ENCODE measurements at regions not wholly inside any gene's neighbourhood (a gene's known extent, or its start where the extent isn't known, plus 50 kb on each side); places are given as distances from the start of the nearest gene placed in this dataset.

GRCh38 chr9:13917534-13917933 is 396.4 kb downstream of the NFIB start:
- in situ Hi-C loops (cut with MboI): no loop called here
- POLR2A ChIA-PET: no interaction called here

More at GRCh38 chr9:13917534-13917933, 396.4 kb downstream of the NFIB start:
- Histone ChIP-seq H3K27ac (ENCODE audit: extremely low read depth, low read depth, low read length) (no peak overlapping the region), H3K4me1 (replicated peaks in 1 of 2; ENCODE audit: control insufficient read depth in 2 of 2, insufficient read depth in 2 of 2, low read length in 2 of 2) (no peaks in the 10 kb centered on the region), H2AFZ (ENCODE audit: low read depth, low read length) (no peak overlapping the region), H3K4me2 (ENCODE audit: insufficient read depth, low read length) (no peak overlapping the region), H3K9ac (ENCODE audit: insufficient read depth in 1 of 2, low read depth in 2 of 2, low read length in 2 of 2) (no peak overlapping the region), H4K20me1 (replicated peaks; ENCODE audit: control insufficient read depth, insufficient read depth, low read length) (no peaks in the 10 kb centered on the region), H3K9me1 (ENCODE audit: control insufficient read depth, insufficient read depth, low read length) (no peaks in the 10 kb centered on the region), H3K9me3 (replicated peaks; ENCODE audit: control insufficient read depth, insufficient read depth, low read depth, low read length) (no peaks in the 10 kb centered on the region), H3K4me3 (no peak overlapping the region), H3K27me3 (ENCODE audit: control insufficient read depth in 2 of 2, insufficient read depth in 2 of 2, low read length in 2 of 2) (no peaks in the 10 kb centered on the region), H3K79me2 (ENCODE audit: control insufficient read depth, insufficient read depth, low read length) (no peaks in the 10 kb centered on the region), H3K36me3 (ENCODE audit: control insufficient read depth, insufficient read depth, low read length) (no peaks in the 10 kb centered on the region)
- no peak for DNase-seq (ENCODE audit: extremely low read depth in 1 of 4, low spot score in 3 of 4)
- no peak for ATAC-seq
- no peak for FAIRE-seq
- intact Hi-C loops (cut with micrococcal nuclease): no loop called here
- BruUV-seq (replicated peaks): no TSS peak
- CTCF ChIA-PET (ENCODE audit: low intra/inter-chr PET ratio): no interaction called here
- TF ChIP-seq, protein P1, sequence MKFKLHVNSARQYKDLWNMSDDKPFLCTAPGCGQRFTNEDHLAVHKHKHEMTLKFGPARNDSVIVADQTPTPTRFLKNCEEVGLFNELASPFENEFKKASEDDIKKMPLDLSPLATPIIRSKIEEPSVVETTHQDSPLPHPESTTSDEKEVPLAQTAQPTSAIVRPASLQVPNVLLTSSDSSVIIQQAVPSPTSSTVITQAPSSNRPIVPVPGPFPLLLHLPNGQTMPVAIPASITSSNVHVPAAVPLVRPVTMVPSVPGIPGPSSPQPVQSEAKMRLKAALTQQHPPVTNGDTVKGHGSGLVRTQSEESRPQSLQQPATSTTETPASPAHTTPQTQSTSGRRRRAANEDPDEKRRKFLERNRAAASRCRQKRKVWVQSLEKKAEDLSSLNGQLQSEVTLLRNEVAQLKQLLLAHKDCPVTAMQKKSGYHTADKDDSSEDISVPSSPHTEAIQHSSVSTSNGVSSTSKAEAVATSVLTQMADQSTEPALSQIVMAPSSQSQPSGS (CRISPR knock-in tag; IDR thresholded peaks at IDR 0.05): no peak
- TF ChIP-seq, protein P2, sequence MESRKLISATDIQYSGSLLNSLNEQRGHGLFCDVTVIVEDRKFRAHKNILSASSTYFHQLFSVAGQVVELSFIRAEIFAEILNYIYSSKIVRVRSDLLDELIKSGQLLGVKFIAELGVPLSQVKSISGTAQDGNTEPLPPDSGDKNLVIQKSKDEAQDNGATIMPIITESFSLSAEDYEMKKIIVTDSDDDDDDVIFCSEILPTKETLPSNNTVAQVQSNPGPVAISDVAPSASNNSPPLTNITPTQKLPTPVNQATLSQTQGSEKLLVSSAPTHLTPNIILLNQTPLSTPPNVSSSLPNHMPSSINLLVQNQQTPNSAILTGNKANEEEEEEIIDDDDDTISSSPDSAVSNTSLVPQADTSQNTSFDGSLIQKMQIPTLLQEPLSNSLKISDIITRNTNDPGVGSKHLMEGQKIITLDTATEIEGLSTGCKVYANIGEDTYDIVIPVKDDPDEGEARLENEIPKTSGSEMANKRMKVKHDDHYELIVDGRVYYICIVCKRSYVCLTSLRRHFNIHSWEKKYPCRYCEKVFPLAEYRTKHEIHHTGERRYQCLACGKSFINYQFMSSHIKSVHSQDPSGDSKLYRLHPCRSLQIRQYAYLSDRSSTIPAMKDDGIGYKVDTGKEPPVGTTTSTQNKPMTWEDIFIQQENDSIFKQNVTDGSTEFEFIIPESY (CRISPR knock-in tag; IDR thresholded peaks at IDR 0.05): no peak
- TF ChIP-seq, protein P3, sequence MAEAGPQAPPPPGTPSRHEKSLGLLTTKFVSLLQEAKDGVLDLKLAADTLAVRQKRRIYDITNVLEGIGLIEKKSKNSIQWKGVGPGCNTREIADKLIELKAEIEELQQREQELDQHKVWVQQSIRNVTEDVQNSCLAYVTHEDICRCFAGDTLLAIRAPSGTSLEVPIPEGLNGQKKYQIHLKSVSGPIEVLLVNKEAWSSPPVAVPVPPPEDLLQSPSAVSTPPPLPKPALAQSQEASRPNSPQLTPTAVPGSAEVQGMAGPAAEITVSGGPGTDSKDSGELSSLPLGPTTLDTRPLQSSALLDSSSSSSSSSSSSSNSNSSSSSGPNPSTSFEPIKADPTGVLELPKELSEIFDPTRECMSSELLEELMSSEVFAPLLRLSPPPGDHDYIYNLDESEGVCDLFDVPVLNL (CRISPR knock-in tag; IDR thresholded peaks at IDR 0.05; ENCODE audit: low read depth): no peak
- no peak for TF ChIP-seq ZSCAN29 (IDR thresholded peaks at IDR 0.05)
- TF ChIP-seq, protein P4, sequence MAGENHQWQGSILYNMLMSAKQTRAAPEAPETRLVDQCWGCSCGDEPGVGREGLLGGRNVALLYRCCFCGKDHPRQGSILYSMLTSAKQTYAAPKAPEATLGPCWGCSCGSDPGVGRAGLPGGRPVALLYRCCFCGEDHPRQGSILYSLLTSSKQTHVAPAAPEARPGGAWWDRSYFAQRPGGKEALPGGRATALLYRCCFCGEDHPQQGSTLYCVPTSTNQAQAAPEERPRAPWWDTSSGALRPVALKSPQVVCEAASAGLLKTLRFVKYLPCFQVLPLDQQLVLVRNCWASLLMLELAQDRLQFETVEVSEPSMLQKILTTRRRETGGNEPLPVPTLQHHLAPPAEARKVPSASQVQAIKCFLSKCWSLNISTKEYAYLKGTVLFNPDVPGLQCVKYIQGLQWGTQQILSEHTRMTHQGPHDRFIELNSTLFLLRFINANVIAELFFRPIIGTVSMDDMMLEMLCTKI (IDR thresholded peaks at IDR 0.05; ENCODE audit: partially characterized antibody): no peak

All from K562 (cell line).